ENCODE measurements at regions not wholly inside any gene's neighbourhood (a gene's known extent, or its start where the extent isn't known, plus 50 kb on each side); places are given as distances from the start of the nearest gene placed in this dataset.

DNA sequence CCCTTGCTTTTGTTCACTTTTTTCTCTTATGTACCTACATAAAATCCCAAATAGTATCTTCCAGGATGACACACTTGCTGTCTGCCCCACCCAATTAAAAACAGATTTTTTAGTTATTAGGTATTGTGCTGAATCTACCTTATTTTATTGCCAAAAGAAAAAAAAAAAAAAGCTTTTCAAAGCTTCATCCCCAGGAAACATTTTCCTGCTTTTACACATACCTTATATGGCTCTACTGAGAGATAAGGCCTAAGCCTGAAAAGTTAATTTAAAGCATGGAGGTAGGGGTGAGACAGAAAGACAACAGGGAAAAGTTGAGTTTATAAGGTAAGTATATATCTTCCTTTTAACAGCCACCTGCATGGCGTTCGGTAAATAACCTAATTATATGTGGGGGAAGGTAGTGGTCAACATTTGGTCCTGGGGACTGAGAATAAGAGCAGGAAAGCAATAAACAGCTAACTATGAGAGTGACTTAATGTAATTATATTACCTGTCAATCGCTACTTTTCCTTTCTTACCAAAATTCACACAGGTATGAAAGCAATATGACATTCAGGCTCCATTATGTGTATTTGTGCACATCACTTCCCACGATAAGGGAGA, 54.6 kb upstream of the BOLA1 start:
- Histone ChIP-seq H3K36me3 (ENCODE audit: control insufficient read depth, insufficient read depth, low read length) (peaks cover 33% of the 10 kb centered on the region), H3K79me2 (ENCODE audit: control insufficient read depth, insufficient read depth, low read length) (peaks cover 65% of the 10 kb centered on the region), H3K4me1 (replicated peaks in 1 of 2; ENCODE audit: control insufficient read depth in 2 of 2, insufficient read depth in 2 of 2, low read length in 2 of 2) (peaks cover 5 to 29% of the 10 kb centered on the region in 2 experiments; a peak in 4 of 5 replicates), H3K27me3 (ENCODE audit: control insufficient read depth in 2 of 2, insufficient read depth in 2 of 2, low read length in 2 of 2) (no peaks in the 10 kb centered on the region), H2AFZ (ENCODE audit: low read depth, low read length) (no peak overlapping the region), H3K4me3 (peak overlapping the region; percentile 60), H3K9me1 (ENCODE audit: control insufficient read depth, insufficient read depth, low read length) (no peaks in the 10 kb centered on the region), H3K27ac (ENCODE audit: extremely low read depth, low read depth, low read length) (peak overlapping the region; percentile 81), H3K4me2 (ENCODE audit: insufficient read depth, low read length) (peak overlapping the region; percentile 84), H3K9me3 (replicated peaks; ENCODE audit: control insufficient read depth, insufficient read depth, low read depth, low read length) (no peaks in the 10 kb centered on the region), H4K20me1 (replicated peaks; ENCODE audit: control insufficient read depth, insufficient read depth, low read length) (peaks cover 30% of the 10 kb centered on the region), H3K9ac (ENCODE audit: insufficient read depth in 1 of 2, low read depth in 2 of 2, low read length in 2 of 2) (peak overlapping the region in 1 of 2 experiments; percentile 93; a peak in 3 of 4 replicates)
- FAIRE-seq (no peak), ATAC-seq (no peak), DNase-seq (ENCODE audit: extremely low read depth in 1 of 4, low spot score in 3 of 4) (peak in 1 of 4 experiments; percentile 12)
- no TSS peak for BruUV-seq (replicated peaks)
- in situ Hi-C loops (cut with MboI) (loop anchor here (5.0 kb wide), 1 partner anchor 43 kb away; a partner anchor contains a TSS), intact Hi-C loops (cut with micrococcal nuclease) (no loop called here)
- ChIA-PET CTCF (ENCODE audit: low intra/inter-chr PET ratio) (no interaction called here), POLR2A (interaction anchor here (1.1 to 3.2 kb wide), 2 partner anchors 41 to 378 kb away, joined by 7 to 39 read pairs; a partner anchor contains a TSS)
- TF ChIP-seq HNRNPL (IDR thresholded peaks at IDR 0.05; ENCODE audit: low read depth, low read length), result 0 out of 2 replicates have a peak, but pooled peaks have one; percentile 9
- TF ChIP-seq TAF1 (IDR thresholded peaks at IDR 0.05; ENCODE audit: control insufficient read depth, extremely low read depth, insufficient read depth, low read length, severe bottlenecking), result no peak
- no peak for TF ChIP-seq THRAP3 (IDR thresholded peaks at IDR 0.05; ENCODE audit: borderline replicate concordance)
- TF ChIP-seq, protein P1, sequence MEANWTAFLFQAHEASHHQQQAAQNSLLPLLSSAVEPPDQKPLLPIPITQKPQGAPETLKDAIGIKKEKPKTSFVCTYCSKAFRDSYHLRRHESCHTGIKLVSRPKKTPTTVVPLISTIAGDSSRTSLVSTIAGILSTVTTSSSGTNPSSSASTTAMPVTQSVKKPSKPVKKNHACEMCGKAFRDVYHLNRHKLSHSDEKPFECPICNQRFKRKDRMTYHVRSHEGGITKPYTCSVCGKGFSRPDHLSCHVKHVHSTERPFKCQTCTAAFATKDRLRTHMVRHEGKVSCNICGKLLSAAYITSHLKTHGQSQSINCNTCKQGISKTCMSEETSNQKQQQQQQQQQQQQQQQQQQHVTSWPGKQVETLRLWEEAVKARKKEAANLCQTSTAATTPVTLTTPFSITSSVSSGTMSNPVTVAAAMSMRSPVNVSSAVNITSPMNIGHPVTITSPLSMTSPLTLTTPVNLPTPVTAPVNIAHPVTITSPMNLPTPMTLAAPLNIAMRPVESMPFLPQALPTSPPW (CRISPR knock-in tag; IDR thresholded peaks at IDR 0.05), result peak; percentile 2; the same call in 1 of the 2 replicates
- TF ChIP-seq ELF1 (tag; IDR thresholded peaks at IDR 0.05), result peak; percentile 24; the same call in 1 of the 2 replicates
- TF ChIP-seq XRCC3 (IDR thresholded peaks at IDR 0.05), result no peak
- peak; percentile 54 to 94; a peak in 3 of 4 replicates for TF ChIP-seq SRF (CRISPR knock-in tag; IDR thresholded peaks at IDR 0.05)
- WGBS (ENCODE audit: insufficient coverage, low coverage, missing lambda C conversion rate), result 12% methylated on average over 4 of the region's 4 CpGs
